SH-SY5Y (cell line): ENCODE measurements at regions not wholly inside any gene's neighbourhood (a gene's known extent, or its start where the extent isn't known, plus 50 kb on each side); places are given as distances from the start of the nearest gene placed in this dataset.

Experiments used
- GATA2 ChIP-seq: IDR thresholded peaks from 2 replicates; pipeline ENCODE4 v1.6.1; 2011; ENCODE audit warnings: mild to moderate bottlenecking, low read depth, low read length
- GATA3 ChIP-seq: IDR thresholded peaks from 2 replicates; pipeline ENCODE4 v1.6.1; 2011; ENCODE audit warnings: low read depth, mild to moderate bottlenecking, low read length, moderate library complexity

- no peak for TF ChIP-seq GATA3
- no peak for TF ChIP-seq GATA2
Observed at GRCh38 chr11:91528965-91529364, 695.7 kb upstream of the FAT3 start.

GRCh38 chr11:91527380-91528030 is 697.1 kb upstream of the FAT3 start:
- TF ChIP-seq GATA3: no peak

- TF ChIP-seq GATA3 (no peak), GATA2 (no peak)
Observed at GRCh38 chr11:91513734-91514133, 710.9 kb upstream of the FAT3 start.

- TF ChIP-seq GATA3 (no peak), GATA2 (no peak)
Observed at GRCh38 chr11:91497847-91498246, 726.8 kb upstream of the FAT3 start.

DNA sequence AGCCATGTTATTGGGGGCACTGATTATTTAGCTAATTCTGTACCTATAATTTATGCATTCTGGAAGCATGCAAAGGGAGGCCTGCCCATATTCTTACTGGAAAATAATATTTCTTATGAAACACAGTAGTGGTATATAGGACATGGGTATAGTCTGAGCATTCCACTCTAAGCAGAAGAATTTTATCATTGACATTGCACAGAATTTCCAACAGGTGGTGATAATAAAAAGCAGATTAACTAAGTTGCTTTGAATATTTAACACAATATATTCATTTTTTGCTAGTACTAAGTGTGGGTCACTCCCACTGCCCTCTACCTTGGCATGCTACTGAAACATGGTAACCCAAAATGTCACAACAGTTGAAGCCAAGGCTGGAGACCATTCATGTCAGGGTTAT is 728.8 kb upstream of the FAT3 start:
- TF ChIP-seq GATA2: no peak
- no peak for TF ChIP-seq GATA3

GRCh38 chr11:91489989-91490388 is 734.6 kb upstream of the FAT3 start:
- TF ChIP-seq GATA3 (no peak), GATA2 (no peak)

GRCh38 chr11:91470656-91471055 is 754.0 kb upstream of the FAT3 start:
- TF ChIP-seq GATA3 (no peak), GATA2 (no peak)

GRCh38 chr11:91459840-91460239 is 764.8 kb upstream of the FAT3 start:
- TF ChIP-seq GATA3 (no peak), GATA2 (no peak)

- TF ChIP-seq GATA2 (no peak), GATA3 (no peak)
Observed at GRCh38 chr11:91446267-91446666, 778.4 kb upstream of the FAT3 start.

GRCh38 chr11:91435694-91436395 is 788.8 kb upstream of the FAT3 start:
- TF ChIP-seq GATA2 (no peak), GATA3 (no peak)

DNA sequence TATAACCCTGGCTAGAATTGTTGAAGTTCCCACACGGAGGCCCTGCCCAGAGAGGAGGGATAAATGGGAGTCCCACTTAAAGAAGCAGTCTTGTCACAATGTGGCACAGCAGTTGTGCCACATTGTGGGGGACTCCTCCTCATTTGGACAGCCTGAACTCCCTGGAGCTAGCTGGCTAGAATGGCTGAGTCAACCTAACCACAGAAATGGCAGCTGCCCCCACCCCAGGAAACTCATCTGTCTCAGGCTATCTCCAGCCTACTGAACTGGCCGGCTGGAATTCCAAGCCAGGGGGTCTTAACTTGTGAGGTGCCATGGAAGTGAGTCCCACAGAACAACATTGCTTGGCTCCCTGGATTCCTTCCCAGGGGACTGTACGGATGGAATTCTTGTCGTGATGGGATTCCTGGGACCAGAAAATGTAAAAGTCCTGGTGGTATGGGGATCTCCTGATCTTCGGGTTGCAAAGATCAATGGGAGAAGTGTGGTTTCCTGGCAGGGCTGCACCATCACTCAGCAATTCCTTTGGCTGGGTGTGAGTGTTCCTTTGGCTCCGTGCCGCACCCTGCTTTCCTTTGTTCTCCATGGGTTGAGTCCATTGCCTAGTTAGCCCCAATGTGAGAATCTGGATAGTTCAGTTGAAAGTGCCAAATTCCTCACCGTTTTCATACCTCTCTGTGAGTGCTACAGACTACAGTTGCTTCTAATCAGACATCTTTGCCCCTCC is 791.2 kb upstream of the FAT3 start:
- no peak for TF ChIP-seq GATA2
- TF ChIP-seq GATA3: no peak

DNA sequence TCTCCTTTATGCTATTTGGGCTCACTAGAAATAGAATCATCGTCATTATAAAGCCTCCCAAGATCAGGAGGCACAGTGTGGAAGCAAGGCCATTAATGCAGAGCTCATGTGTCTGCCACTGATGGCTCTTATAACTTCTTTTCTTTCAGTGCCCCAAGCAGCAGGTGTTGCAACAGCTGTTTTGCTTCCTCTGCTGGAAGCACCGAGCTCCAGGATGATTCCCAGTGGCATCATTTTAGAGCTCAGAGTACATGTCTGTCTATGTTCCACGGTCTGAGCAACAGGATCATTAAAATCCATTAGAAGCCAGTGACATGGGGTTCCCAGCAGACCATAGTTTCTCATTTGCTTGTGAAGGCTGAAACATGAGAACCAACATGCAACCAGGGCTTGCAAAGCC is 803.0 kb upstream of the FAT3 start:
- no peak for TF ChIP-seq GATA3

- TF ChIP-seq GATA3 (no peak), GATA2 (no peak)
Observed at GRCh38 chr11:91407842-91408241, 816.8 kb upstream of the FAT3 start.

- TF ChIP-seq GATA3: no peak
- no peak for TF ChIP-seq GATA2
Observed at GRCh38 chr11:91406009-91406408, 818.6 kb upstream of the FAT3 start.

DNA sequence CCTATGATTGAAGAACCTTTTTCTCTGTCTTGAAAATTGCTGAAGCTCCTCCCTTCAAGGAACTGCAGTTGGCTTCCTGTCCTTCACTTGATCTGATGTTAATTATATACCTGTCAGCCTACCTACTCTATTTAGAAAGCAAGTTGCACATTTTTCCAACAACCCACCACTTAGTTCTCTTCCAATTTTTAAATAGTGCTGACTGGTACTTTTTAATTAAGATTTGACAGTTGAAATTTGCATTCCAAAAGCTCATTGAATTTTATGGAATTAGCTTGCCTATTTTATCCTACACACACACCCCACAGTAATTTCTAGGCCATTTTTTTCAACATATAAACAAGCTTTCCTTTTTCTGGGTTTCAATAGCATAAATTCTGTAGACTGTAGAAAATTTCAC is 820.3 kb upstream of the FAT3 start:
- TF ChIP-seq GATA3 (no peak), GATA2 (no peak)
